Epidermal melanocyte (primary cell): ENCODE measurements at regions not wholly inside any gene's neighbourhood (a gene's known extent, or its start where the extent isn't known, plus 50 kb on each side); places are given as distances from the start of the nearest gene placed in this dataset.
A peak's percentile ranks its signal among the peaks of the same experiment; 100 is the strongest.
"Not testable (repeated sequence)": the region's sequence is repeated elsewhere in the genome, so short reads cannot be mapped to it uniquely, and the experiment has no call there.

Source experiments
- DNase-seq: peaks from one replicate; pipeline ENCODE4 v3.0.0; 2011; ENCODE audit warnings: low spot score; ENCODE audit not compliant: insufficient read length

DNA sequence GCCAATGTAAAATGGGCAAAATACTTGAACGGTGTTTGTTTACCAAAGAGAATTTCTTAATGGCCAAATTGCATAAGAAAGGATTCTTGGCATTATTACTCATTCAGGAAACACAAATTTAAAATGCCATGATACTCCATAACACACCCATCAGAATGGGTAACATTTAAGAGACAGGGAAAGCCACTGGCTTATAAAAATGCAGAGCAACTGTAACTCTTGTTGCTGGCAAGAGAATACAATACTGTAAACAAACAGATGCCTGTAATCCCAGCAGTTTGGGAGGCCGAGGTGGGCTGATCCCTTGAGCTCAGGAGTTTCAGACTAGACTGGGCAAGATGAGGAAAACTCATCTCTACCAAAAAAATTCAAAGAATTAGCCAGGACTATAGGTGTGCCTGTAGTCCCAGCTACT is 125.8 kb upstream of the NBPF11 start:
- not testable (repeated sequence) for DNase-seq

DNA sequence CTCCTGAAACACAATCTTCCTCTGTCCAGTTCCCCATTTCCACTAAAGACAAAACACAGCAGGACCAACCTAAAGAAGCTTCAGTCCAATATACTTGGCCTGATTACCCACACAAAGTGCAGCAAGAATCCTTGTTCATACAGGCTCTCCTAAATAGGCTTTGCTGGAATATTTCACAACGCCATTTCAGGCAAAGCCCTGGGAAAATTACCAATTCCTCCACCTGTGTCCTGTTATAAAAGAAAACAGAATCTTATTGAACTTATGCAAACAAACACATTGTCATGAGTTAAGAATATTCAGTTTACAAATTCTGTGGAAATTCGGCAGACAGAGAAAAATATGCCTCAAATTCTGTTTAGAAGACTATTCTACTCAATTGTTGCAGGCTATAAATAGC is 115.0 kb upstream of the NBPF11 start:
- not testable (repeated sequence) for DNase-seq

DNA sequence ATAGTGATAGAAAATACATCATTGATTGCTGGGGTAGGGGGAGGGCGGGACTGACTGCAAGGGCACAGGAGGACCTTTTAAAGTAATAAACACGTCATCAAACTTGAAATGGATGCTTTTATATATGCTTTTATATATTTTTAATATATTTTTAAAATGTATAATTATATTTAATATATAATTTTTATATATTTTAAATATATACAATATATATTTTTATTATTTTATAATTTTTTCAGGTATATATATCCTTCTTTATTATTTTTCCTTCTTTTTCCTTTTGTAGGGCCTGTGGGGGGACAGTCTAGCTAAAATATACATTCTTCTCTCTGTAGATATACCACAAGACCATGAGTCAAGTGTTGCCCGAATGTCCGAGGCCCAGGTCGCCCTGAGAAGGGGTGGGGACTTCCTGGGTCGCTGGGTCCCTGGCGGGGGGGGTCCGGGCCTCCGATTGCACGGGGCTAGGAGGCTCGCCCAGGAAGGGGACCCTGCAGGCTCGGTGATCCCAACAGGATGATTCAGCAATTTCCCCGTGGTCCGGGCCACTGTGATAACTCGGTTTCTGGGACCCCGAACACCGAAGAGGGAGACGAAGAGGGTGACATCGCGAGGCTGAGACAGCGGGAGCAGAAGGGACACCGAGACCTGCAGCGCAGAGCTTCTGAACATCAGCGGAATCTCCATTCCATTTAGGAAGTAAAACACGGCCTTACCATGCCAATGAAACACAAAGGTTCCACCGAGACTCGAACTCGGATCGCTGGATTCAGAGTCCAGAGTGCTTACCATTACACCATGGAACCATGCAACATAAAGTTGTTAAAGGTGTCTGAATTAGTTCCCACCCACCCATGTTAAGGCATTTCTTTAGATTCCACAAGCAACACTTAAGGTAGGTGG is 112.5 kb upstream of the NBPF11 start:
- no peak for DNase-seq

DNA sequence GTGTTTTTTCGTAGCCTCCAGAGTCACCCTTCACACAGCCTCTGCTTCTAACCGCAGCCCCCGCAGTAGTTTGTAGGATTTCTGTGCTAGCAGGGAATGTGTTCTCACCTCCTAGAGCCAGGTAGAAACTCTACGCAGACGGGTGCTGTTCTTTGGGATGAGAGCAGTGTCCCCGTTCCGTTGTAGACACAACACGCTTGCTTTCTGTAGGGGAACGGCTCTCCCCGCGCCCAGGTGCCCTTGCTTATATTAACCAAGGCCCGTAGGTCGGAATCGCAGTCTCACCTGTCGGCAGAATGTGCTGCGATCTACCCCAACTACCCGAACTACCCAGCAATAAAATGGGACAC is 111.8 kb upstream of the NBPF11 start:
- DNase-seq, result no peak

DNA sequence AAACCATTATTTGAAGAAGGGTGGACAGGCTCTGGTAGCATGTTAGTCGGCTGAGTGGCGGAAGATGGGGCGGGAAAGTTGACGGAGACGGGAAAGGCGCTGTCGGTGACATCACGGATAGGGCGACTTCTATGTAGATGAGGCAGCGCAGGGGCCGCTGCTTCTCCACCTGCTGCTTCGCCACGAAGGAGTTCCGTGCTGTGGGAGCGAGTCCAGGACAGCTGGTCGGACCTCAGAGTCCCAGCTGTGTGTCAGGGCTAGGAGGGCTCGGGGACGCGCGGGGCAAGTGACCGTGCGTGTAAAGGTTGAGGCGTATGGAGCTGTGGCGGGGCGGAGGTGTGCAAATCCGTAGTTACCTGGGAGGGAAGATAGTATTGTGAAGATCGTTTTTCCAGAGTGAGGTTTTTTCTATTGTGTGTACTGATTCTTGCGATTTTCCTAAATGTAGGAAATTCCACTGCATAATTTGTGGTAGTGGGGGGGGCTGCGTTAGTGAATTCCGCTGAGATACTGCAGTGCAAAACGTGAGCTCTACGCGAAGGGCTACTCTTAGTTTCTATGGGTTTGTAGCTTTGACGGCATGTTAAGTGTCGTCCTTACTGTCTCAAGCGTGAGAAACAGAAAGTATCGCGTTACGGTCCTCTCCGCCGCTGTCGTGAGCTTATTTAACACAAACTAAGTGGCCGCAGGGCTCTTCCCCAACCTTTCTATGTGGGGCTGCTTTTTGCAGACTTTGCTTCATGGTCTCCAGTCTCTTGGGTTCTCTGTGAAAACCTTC is 111.2 kb upstream of the NBPF11 start:
- peak; percentile 32 for DNase-seq

DNA sequence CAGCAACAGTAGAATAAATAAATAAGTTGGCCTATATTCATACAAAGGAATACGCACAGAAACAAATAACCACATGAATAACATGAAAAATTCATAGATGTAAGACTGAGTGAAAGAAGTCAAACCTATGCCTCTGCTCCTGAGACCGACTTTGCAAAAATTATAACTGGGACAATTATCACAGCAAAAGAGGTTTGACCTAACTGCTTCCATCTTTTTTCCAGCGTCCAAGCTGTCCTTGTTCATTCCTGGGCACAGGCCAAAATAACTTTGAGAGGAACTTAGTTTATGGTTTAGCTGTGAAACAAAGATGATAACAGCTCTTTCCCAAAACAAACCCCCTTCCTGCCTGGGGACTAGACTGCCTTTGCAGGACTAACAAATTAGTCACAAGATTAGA is 109.6 kb upstream of the NBPF11 start:
- DNase-seq, result not testable (repeated sequence)

DNA sequence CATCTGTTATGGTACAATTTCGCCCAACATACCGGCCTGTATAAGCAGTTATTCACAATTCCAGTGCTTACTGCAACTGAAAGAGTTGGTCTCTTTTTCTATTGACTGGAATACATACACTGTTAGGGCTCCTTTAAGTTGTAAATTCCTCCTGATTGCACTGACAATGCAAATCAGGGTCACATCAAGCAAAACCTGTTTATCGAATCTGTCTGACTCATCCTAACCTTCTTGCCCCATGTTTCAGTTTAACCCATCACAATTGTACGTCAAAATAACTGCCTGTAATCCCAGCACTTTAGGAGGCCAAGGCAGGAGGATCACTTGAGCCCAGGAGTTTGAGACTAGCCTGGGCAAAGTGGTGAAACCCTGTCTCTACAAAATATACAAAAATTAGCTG is 105.8 kb upstream of the NBPF11 start:
- not testable (repeated sequence) for DNase-seq

DNA sequence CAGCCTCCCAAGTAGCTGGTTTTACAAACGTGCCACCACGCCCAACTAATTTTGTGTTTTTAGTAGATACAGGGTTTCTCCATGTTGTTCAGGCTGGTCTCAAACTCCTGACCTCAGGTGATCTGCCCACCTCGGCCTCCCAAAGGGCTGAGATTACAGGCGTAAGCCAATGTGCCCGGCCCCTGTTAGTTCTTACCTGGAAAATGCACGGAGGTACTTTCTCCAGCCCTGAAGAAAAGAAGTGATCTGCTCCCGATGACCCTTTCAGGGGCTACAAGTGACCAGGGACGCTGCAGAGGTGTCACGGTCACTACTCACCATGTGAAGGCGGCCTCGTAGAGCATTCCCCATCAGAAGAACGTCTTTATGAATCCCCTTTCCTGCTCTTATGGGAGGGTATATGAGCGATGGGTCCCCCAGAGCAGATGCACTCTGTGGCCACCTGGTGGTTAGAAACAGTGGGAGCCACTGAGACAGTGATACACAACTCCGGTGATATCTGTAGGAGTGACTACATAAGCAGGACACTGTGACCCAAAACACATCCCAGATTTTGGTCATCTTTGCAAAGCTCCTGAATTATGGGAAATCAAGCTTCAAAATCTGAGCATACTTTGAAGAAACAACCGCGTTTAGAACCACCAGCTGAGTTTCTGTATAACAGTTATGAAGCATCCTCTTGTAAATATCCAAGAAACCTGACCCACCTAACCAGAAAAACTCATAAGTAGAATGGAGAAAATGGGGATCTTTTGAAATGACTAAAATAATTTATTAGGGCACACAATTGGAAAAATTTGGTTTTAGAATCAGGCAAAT is 102.7 kb upstream of the NBPF11 start:
- not testable (repeated sequence) for DNase-seq

DNA sequence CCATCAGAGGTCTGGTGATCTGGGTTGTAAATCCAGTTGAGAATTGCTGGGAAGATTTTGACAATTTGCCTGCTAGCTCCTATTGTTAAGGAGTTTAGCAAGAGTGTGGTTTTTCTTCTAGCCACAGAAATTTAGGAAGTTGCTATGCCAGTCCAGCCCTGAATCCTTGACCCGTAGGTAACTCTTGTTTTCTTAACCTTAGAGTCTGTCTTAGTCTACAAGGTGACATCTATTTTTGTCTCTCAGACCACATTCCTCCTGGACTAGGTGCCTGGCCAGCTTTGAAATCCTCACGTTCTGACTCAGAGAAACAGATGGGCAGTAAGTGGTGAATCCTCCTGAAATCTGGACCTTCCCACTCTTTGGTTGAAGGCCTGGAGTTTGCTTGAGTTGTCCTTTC is 101.7 kb upstream of the NBPF11 start:
- DNase-seq, result not testable (repeated sequence)

DNA sequence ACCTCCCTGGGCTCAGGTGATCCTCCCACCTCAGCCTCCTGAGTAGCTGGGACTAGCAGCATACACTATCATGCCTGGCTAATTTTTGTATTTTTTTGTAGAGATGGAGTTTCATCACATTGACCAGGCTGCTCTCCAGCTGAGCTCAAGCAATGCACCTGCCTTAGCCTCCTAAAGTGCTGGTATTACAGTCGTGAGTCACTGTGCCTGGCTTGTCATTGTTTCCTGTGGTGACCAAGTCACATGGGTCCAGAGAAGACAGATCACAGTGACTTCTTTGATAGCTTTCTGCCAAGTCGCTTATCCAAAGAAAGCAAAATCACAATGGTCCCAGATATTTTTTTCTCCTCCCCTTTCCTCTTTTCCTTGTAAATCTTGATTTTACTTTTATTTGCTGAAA is 96.7 kb upstream of the NBPF11 start:
- DNase-seq, result not testable (repeated sequence)

DNA sequence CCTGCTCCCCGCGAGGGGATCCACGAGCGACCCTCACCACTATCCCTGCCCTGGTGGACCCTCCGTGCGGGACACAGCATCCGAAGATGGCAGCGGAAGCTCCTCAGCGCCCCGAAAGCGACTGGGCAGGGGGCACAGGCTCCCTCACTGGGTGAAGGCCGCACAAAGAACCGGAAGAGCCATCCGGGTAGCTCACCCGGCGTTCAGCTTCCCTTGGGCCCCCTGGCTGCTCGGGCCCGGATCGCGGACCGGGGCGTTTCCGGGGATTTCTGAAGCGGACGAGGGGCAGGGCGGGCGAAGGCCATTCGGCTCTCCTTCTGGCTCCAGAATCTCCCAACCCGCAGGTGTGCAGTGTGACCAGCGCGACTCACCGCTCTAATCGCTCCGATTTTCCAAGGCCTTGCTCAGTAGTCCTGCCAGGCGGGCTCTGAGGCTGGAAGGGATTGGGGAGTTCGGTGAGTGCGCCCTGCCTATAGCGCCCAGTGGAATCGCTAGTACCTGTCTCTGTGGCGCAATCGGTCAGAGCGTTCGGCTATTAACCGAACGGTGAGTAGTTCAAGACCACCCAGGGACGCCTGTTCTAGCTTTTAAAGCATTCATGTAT is 94.3 kb upstream of the NBPF11 start:
- DNase-seq, result not testable (repeated sequence)

DNA sequence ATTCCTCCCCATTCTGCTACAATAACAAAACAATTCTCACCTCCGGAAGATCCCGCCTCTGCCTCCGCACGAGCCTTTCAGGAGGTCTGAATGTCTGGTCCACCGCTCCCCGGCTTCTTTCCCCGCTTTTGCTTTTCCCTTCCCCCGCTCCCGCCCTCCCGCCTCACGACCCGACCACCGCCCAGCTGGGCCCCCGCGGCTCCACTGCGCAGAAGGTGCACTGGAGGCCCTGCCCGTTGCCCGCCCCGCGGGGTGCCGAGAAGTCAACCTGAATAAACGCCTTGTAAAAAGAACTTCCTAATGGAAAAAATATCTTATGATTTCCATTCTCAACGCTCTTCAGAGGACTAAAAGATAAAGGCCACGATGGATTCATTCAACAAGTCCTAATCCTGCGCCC is 93.8 kb upstream of the NBPF11 start:
- not testable (repeated sequence) for DNase-seq

DNA sequence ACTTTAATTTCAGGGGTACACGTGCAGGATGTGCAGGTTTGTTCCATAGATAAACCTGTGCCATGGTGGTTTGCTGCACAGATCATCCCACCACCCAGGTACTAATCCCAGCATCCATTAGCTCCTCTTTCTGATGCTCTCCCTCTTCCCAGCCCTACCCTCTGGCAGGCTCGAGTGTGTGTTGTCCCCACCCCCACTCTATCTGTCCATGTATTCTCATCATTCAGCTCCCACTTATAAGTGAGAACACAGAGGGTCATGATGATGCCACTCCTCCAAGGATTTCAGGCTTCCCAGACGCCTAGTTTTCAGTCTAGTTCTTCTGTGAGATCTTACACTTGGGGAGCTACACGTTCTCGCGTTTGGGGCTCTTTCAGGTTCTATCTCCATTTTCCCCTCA is 93.4 kb upstream of the NBPF11 start:
- not testable (repeated sequence) for DNase-seq

DNA sequence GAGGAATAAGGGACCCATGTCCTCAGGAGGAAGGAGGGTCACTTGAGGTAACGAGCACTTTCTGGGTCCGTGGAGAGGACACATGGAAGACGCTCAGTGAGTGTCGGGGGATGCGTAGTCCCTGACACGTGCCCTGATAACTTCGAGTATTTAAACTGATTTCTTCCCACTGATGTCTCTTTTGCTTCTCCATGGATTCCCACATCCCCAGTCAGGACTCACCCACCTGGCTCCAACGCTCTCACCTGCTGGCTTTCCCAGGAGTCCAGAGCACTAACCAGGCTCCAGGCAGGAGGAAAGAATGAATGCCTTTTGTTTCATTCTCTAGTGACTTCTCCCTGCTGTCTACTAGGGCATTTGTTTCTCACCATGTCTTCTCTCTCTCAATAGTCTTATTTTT is 81.2 kb upstream of the NBPF11 start:
- not testable (repeated sequence) for DNase-seq

DNA sequence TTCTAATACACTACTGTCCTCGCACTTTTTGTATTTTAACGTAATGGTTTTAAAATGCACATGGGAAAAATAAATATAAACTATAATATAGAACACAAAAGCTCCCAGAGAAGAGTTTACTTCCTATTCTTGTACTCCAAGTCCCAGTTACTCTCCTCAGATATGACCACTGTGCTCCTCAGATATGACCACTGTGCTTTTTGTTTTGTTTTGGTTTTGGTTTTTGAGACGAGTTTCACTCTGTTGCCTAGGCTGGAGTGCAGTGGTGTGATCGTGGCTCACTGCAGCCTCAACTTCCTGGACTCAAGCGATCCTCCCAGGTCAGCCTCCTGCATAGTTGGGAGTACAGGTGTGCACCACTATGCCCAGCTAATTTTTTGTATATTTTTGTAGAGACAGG is 76.8 kb upstream of the NBPF11 start:
- not testable (repeated sequence) for DNase-seq

DNA sequence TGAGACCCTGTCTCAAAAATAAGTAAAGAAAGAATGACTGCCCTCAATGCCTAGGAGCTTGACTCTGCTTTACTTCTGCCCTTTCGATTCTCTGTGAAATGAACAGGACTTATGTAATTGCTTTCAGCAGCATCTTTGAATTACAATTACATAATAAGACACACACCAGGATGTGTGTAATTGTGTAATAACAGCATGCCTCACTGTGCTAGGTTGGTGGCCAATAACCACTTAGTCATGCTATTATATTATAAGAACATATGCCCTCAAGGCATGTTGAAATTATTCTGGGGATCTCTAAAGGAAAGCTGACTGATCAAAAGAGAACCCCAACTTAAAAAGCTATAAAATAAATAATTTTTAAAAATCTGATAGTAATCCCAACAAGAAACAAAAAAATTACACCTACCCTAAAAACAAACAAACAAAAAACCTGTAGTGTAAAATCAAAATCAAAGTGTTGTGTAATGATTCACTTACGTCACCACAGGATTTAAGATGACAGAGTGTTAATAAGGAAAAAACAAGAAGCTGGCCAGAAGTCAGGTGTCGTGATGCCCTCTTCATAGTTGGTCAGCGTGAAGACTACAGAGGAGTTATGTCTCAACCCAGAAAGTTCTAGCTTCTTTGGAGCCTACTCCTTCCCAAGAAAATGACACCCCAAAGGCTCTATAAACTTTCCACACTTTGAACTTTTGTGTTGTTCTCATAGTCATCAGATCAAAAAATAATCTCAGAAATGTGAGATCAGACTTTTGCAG is 70.5 kb upstream of the NBPF11 start:
- DNase-seq, result not testable (repeated sequence)

DNA sequence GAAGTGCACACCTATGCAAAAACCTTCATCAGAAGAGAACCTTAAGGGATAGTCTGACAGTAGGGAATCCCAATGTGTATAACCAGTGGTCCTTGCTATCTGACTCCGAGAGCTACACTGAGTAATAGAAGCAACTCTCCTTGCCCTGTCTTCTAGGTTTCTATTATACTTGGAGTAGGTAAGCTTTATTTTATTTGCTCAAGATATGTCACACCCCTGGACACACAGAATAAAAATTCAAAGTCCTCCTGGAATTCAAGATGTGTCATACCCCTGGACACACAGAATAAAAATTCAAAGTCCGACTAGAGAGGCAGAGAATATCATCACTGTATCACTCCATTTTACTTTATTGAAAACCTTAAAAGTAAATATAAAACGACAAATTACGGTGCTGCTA is 69.5 kb upstream of the NBPF11 start:
- not testable (repeated sequence) for DNase-seq

DNA sequence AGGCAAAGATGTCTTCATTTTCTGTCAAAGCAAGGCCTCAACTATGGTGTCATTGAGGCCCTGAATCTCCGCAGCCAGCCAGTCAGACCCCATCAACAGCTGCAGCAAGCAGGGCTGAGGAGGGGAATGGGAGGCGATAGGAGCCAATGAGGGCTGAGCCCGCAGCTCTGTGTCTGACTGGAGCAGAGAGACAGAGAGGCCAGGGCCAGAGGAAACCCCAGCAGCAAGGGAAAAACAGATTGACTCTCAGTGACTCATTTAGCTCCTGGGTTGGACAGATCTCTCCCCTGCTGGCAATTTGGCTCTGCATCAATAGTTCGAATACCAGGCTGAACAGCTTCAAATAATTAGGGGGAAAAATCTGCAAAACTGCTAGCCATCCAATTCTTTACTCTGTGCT is 67.1 kb upstream of the NBPF11 start:
- not testable (repeated sequence) for DNase-seq

DNA sequence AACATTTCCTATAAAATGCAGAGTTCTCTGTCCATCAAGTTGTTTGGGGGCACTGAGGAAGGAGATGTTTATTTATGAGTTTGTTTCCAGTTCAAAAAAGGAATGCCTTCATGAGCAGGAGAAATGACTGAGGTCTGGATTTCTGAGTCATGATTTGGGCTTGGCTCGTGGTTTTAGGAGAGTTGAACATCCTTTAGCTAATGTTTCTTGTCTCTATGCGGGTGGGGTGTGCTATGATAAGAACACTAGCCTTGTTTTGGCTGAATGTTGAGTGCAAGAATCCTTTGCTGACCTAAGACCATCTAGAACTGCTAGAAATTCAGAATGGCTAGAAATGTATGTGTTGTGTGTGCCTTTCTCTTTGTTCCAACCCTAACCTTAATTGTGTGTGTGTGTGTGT is 59.1 kb upstream of the NBPF11 start:
- DNase-seq, result not testable (repeated sequence)

DNA sequence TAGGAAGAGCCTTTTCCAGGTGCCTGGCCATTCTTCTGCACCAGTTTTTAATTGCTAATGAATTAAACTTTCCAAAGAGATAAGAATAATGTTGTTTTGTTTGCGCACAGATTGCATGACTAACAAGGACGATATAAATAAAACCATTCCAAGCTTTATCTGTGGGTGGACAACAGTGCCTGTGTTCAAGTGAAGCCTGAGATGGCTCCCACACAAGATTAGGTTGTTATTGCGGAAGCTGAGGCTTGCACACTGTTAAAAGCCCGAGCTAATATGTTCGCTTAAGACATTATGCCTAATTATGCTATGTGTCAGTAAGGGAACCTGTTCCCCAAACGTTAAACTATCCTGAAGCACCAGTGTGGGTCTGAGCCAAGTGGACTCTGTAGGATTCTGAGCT is 58.5 kb upstream of the NBPF11 start:
- not testable (repeated sequence) for DNase-seq
